ENCODE measurements at regions not wholly inside any gene's neighbourhood (a gene's known extent, or its start where the extent isn't known, plus 50 kb on each side); places are given as distances from the start of the nearest gene placed in this dataset.

DNA sequence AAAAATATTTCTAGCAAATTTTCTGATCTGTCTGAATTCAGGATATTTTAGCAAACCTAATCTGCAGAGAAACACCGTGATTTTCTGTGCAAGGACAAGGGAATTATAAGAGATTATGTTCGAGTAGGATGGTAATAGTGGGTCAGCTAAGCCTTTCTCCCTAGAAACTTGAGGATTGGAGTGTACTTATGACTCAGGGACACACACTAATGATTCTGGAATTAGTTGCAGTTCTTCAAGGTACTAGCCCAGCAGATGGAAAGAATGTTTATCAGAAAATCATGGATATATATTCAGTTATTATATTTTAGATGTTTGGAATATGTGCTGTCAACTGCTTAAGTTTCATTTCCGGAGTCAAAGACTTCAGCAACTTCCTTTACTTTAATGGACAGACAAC lies 177.1 kb upstream of the MAP3K7 start:
- TF ChIP-seq, protein P1, sequence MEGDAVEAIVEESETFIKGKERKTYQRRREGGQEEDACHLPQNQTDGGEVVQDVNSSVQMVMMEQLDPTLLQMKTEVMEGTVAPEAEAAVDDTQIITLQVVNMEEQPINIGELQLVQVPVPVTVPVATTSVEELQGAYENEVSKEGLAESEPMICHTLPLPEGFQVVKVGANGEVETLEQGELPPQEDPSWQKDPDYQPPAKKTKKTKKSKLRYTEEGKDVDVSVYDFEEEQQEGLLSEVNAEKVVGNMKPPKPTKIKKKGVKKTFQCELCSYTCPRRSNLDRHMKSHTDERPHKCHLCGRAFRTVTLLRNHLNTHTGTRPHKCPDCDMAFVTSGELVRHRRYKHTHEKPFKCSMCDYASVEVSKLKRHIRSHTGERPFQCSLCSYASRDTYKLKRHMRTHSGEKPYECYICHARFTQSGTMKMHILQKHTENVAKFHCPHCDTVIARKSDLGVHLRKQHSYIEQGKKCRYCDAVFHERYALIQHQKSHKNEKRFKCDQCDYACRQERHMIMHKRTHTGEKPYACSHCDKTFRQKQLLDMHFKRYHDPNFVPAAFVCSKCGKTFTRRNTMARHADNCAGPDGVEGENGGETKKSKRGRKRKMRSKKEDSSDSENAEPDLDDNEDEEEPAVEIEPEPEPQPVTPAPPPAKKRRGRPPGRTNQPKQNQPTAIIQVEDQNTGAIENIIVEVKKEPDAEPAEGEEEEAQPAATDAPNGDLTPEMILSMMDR (conservative IDR thresholded peaks at IDR 0.05; ENCODE audit: low read length): no peak
- H3K4me3 ChIP-seq (ENCODE audit: low read length): no peak overlapping the region
- no peak for DNase-seq (ENCODE audit: low read depth)

DNA sequence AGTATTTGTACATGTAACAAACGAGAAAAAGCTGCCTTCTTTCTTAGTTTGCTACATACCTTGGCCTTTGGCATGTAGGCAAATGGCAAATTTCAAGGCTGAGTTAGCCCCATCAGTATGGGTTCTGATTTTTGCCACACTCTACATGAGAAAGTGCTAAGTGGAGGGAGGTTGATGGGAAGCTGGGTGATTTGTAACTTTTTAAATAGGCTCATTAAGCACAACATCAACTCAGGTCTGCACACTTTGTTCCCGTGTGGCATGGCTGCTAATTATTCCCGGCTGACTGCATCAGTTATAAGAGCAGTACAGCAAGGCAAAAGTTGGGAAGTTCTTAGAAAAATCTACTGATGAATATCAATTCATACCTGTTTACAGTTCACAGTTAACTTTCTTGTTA lies 172.8 kb upstream of the MAP3K7 start:
- TF ChIP-seq, protein P1 (conservative IDR thresholded peaks at IDR 0.05; ENCODE audit: low read length): no peak
- no peak overlapping the region for H3K4me3 ChIP-seq (ENCODE audit: low read length)
- no peak for DNase-seq (ENCODE audit: low read depth)

DNA sequence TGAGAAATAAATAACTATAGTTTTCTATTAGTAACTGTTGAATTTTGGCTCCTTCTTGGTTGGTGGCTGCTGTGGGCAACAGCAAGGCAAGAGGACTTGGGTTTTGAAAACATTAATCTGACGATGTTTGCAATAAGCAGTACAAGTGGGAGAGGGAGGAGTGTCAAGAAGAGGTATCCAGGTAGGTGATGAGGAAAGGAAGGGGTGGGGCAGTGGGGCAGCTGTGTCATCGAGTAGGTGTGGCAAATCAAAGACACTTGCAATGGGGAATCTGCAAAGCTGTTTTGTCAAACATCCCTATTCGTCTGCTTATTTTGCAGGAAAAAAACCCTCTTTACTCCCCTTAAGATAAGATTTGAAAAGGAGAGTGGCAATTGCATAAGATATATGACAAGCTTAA lies 171.9 kb upstream of the MAP3K7 start:
- no peak for DNase-seq (ENCODE audit: low read depth)
- TF ChIP-seq, protein P1 (conservative IDR thresholded peaks at IDR 0.05; ENCODE audit: low read length): no peak
- no peak overlapping the region for H3K4me3 ChIP-seq (ENCODE audit: low read length)

DNA sequence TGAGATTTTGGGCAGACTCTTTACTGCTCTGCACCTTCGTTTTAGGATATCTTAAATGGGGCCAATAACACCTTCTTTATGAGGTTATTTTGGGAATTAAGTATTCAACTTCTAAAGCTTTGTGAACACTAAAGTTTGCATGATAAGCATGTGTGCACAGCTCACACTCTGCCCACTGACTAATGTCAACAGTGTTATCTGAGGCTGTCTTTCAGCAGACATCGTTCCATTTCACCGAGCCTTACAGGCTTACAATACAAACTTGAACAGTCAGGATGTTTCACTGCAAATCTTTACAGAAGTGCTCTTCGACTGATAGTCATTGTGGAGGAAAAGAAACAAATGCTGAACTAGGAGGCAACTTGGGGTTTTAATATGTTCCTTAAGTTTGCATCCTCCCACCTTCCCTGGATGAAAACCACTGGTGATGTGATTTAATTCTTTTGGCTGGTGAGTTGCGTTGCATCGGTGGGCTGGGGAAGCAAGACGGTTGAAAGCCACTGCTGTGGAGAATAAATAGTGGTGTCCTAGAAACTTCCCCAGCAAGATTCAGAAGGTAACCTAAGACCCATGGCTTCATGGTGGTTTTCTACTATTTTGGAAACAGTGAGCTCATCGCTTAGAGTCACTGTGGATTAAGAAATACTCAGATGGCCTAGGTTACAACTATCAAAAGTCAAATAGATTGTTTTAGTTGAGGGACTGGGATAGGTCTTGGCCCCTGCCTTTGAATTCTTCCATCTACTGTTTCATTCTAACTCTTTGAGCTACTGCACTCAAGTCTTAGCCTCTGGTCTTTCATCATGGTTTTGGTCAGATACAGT lies 167.2 kb upstream of the MAP3K7 start:
- TF ChIP-seq, protein P1 (conservative IDR thresholded peaks at IDR 0.05; ENCODE audit: low read length): no peak
- no peak for DNase-seq (ENCODE audit: low read depth)
- no peak overlapping the region for H3K4me3 ChIP-seq (ENCODE audit: low read length)

DNA sequence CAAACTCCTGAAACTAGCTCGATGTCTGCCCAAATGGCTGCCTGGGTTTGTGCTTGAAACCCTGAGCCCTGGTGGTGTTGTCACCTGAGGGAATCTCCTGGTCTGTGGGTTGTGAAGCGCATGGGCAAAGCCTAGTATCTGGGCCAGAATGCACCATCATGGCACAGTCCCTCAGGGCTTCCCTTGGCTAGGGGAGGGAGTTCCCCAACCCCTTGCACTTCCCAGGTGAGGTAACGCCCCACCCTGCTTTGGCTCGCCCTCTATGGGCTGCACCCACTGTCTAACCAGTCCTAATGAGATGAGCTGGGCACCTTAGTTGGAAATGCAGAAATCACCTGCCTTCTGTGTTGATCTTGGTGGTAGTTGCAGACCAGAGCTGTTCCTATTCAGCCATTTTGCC lies 152.9 kb upstream of the MAP3K7 start:
- TF ChIP-seq, protein P1 (conservative IDR thresholded peaks at IDR 0.05; ENCODE audit: low read length): no peak
- DNase-seq (ENCODE audit: low read depth): no peak
- no peak overlapping the region for H3K4me3 ChIP-seq (ENCODE audit: low read length)

DNA sequence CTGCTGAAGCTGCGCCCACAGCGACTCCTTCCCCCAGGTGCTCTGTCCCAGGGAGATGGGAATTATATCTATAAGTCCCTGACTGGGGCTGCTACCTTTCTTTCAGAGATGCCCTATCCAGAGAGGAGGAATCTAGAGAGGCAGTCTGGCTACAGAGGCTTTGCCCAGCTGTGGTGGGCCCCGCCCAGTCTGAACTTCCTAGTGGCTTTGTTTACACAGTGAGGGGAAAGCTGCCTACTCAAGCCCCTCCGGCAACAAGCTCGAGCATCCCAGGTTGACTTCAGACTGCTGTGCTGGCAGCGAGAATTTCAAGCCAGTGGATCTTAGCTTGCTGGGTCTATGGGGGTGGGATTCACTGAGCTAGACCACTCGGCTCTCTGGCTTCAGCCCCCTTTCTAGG lies 152.5 kb upstream of the MAP3K7 start:
- no peak overlapping the region for H3K4me3 ChIP-seq (ENCODE audit: low read length)
- TF ChIP-seq, protein P1 (conservative IDR thresholded peaks at IDR 0.05; ENCODE audit: low read length): no peak
- no peak for DNase-seq (ENCODE audit: low read depth)

DNA sequence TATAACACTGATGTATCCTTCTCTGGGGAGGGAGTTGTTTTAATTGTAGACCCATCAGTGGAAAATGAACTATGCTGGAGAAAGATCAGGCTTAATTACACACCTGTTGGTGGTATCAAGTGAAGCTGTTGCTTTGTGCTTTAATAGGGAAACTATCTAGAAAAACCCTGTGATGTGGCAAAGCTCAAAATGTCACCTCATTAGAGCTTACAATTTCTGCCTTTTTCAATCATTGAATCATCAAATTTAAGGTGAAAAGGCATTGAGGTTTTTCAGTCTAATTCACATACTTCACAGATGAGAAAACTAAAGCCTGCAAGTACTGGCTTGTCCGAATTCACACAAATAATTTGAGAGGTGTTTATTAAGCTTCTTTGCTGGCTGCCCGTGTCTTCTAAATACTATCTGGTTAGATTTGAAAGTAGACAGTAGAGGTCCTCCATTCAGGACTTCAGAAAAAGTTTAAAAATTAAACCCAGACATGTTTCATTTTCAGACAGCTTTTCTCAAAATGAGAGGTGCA lies 143.3 kb upstream of the MAP3K7 start:
- H3K4me3 ChIP-seq (ENCODE audit: low read length): no peak overlapping the region
- DNase-seq (ENCODE audit: low read depth): no peak
- TF ChIP-seq, protein P1 (conservative IDR thresholded peaks at IDR 0.05; ENCODE audit: low read length): no peak
